Prostate gland (tissue), 2 donors: ENCODE measurements at regions not wholly inside any gene's neighbourhood (a gene's known extent, or its start where the extent isn't known, plus 50 kb on each side); places are given as distances from the start of the nearest gene placed in this dataset.

Experiments used
- CTCF ChIP-seq, 4 experiments: fragments of 200-600 bp in 2 of 4; fragments of 450-650 bp in 2 of 4; sonication (generic) in 2 of 4; IDR thresholded peaks; 1 replicate in 3 of 4; 2 replicates in 1 of 4; pipeline ENCODE4 v1.5.1; 2016 to 2019; ENCODE audit warnings: antibody characterized with exemption in 4 of 4, mild to moderate bottlenecking in 2 of 4, moderate library complexity in 2 of 4
- POLR2A ChIP-seq: fragments of 450-650 bp; IDR thresholded peaks from one replicate; pipeline ENCODE4 v1.6.1; 2016; ENCODE audit warnings: antibody characterized with exemption, mild to moderate bottlenecking

DNA sequence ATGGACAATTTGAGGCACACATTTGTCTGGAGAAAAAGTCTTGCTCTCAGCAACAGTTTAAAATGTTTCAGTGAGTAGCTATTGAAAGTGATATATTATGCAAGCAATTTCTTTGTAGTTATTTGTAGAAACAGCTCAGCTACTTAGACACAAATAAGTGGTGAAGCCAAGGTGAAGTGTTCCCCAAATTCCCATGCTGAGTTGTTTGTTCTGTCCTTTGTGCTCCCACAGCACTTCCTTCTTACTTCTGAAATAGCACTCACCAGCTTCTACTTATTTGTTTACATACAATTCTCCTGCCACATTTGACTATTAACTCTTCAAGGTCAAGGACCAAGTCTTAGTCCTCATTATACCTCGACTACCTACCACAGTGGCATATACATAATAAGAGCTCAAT lies 638.6 kb upstream of the LRRC4C start:
- no peak for TF ChIP-seq CTCF (IDR thresholded peaks at IDR 0.05)
- no peak for TF ChIP-seq POLR2A
